K562 (cell line): ENCODE measurements at regions not wholly inside any gene's neighbourhood (a gene's known extent, or its start where the extent isn't known, plus 50 kb on each side); places are given as distances from the start of the nearest gene placed in this dataset.

ENCODE experiments used
- ATAC-seq: fragments of 200-7000 bp; cut with Tn5 transposase; 3 replicates; pipeline ENCODE4 v1.9.1; 2020; ENCODE audit warnings: moderate library complexity
- BruUV-seq: library from RNA; stranded (reverse); fragments of 400-500 nt; replicated peaks from 2 replicates; lab custom pipeline; 2021; lab: Mats Ljungman, UMichigan
- CTCF ChIA-PET: fragments of 300-600 bp; formaldehyde crosslinking; extraction: SDS; loops from one replicate; lab custom pipeline; 2021; ENCODE audit warnings: low intra/inter-chr PET ratio; lab: Yijun Ruan, JAX
- POLR2A ChIA-PET: fragments of 300-600, 350-650 bp; sonication (Branson Sonifier 250); formaldehyde crosslinking; extraction: SDS; loops from one replicate; lab custom pipeline; 2021; ENCODE audit warnings: antibody characterized with exemption, inconsistent platforms; lab: Yijun Ruan, JAX
- DNase-seq, 4 experiments: peaks; one replicate each; pipeline versions ENCODE4 v3.0.0 to v3.0.0-alpha.2; 2011 to 2018; ENCODE audit warnings: low spot score in 3 of 4, mixed read lengths in 3 of 4; ENCODE audit errors: extremely low read depth in 1 of 4
- FAIRE-seq: peaks from 2 replicates; lab custom pipeline; 2011; peaks lifted over from hg19 to GRCh38; lab: Jason Lieb, UNC
- H2AFZ ChIP-seq: 2 replicates; pipeline ENCODE4 v1.6.0; 2011; ENCODE audit warnings: low read depth, low read length, control low read depth, inconsistent platforms
- H3K27ac ChIP-seq: fragments of 200-600 bp; 3 replicates; pipeline ENCODE4 v1.8.0; 2011; ENCODE audit warnings: low read depth, mild to moderate bottlenecking, control low read depth, inconsistent platforms, low read length, moderate library complexity, mixed read lengths; ENCODE audit errors: extremely low read depth
- H3K27me3 ChIP-seq, 2 experiments: fragments of 300-600 bp in 1 of 2; 2 replicates in 1 of 2; 3 replicates in 1 of 2; pipeline versions ENCODE4 v1.6.0 to v1.8.0; 2011; ENCODE audit warnings: inconsistent platforms in 2 of 2, low read length in 2 of 2, mild to moderate bottlenecking in 1 of 2, mixed read lengths in 1 of 2, moderate library complexity in 1 of 2; ENCODE audit not compliant: control insufficient read depth in 2 of 2, insufficient read depth in 2 of 2
- H3K36me3 ChIP-seq: fragments of 300-600 bp; 3 replicates; pipeline ENCODE4 v1.8.0; 2011; ENCODE audit warnings: mild to moderate bottlenecking, low read length, inconsistent platforms; ENCODE audit not compliant: control insufficient read depth, insufficient read depth
- H3K4me1 ChIP-seq, 2 experiments: fragments of 200-600 bp in 1 of 2; replicated peaks in 1 of 2; 2 replicates in 1 of 2; 3 replicates in 1 of 2; pipeline versions ENCODE4 v1.5.1 to v1.8.0; 2011; ENCODE audit warnings: inconsistent platforms in 2 of 2, low read length in 2 of 2, mild to moderate bottlenecking in 1 of 2, mixed read lengths in 1 of 2, moderate library complexity in 1 of 2; ENCODE audit not compliant: control insufficient read depth in 2 of 2, insufficient read depth in 2 of 2
- H3K4me2 ChIP-seq: 2 replicates; pipeline ENCODE4 v1.6.1; 2011; ENCODE audit warnings: low read length, control low read depth, inconsistent platforms, mixed read lengths; ENCODE audit not compliant: insufficient read depth
- H3K4me3 ChIP-seq: fragments of 200-600 bp; sonication (generic), shearing (Covaris generic); 2 replicates; pipeline ENCODE4 v1.5.1; 2016; ENCODE audit warnings: control low read depth, inconsistent platforms
- H3K79me2 ChIP-seq: fragments of 200-600 bp; 3 replicates; pipeline ENCODE4 v1.8.0; 2011; ENCODE audit warnings: low read length, inconsistent platforms; ENCODE audit not compliant: control insufficient read depth, insufficient read depth
- H3K9ac ChIP-seq, 2 experiments: 2 replicates each; pipeline versions ENCODE4 v1.6.0 to v1.6.1; 2011; ENCODE audit warnings: low read depth in 2 of 2, low read length in 2 of 2, control low read depth in 1 of 2, inconsistent platforms in 1 of 2, mild to moderate bottlenecking in 1 of 2, mixed read lengths in 1 of 2; ENCODE audit not compliant: insufficient read depth in 1 of 2
- H3K9me1 ChIP-seq: one replicate; pipeline ENCODE4 v1.6.0; 2011; ENCODE audit warnings: inconsistent platforms, mild to moderate bottlenecking, low read length, moderate library complexity; ENCODE audit not compliant: control insufficient read depth, insufficient read depth
- H3K9me3 ChIP-seq: replicated peaks from 2 replicates; pipeline ENCODE4 v1.5.1; 2011; ENCODE audit warnings: low read depth, low read length, inconsistent platforms; ENCODE audit not compliant: control insufficient read depth, insufficient read depth
- H4K20me1 ChIP-seq: replicated peaks from 2 replicates; pipeline ENCODE4 v1.6.1; 2011; ENCODE audit warnings: low read length, inconsistent platforms, mixed read lengths; ENCODE audit not compliant: control insufficient read depth, insufficient read depth
- ARNT ChIP-seq, 2 experiments: fragments of 450-650 bp; IDR thresholded peaks; 2 replicates each; pipeline ENCODE4 v1.6.1; 2016; ENCODE audit warnings: mild to moderate bottlenecking in 1 of 2
- ESRRB ChIP-seq: fragments of 250-450 bp; sonication (Bioruptor Pico); IDR thresholded peaks from 2 replicates; pipeline ENCODE4 v1.5.0; 2020; ENCODE audit warnings: mild to moderate bottlenecking, moderate library complexity, borderline replicate concordance
- JUND ChIP-seq, 2 experiments: IDR thresholded peaks; 2 replicates in 1 of 2; 3 replicates in 1 of 2; pipeline ENCODE4 v1.6.1; 2011; ENCODE audit warnings: borderline replicate concordance in 2 of 2, low read depth in 2 of 2, low read length in 2 of 2, improper control_type of control experiment in 1 of 2, missing biosample characterization in 1 of 2, missing genetic modification characterization in 1 of 2, missing genetic modification reagents in 1 of 2
- RREB1 ChIP-seq: fragments of 250-450 bp; sonication (Bioruptor Pico); IDR thresholded peaks from 2 replicates; pipeline ENCODE4 v1.4.0; 2020
- TSC22D4 ChIP-seq: fragments of 450-650 bp; IDR thresholded peaks from 2 replicates; pipeline ENCODE4 v1.6.1; 2016; ENCODE audit warnings: missing genetic modification characterization, missing biosample characterization, control low read depth
- ZNF511 ChIP-seq: sonication (generic); formaldehyde crosslinking; IDR thresholded peaks from 2 replicates; pipeline ENCODE4 v1.8.0; 2022; ENCODE audit warnings: mild to moderate bottlenecking, missing genetic modification reagents
- ZNF586 ChIP-seq: fragments of 450-650 bp; formaldehyde crosslinking; conservative IDR thresholded peaks from 2 replicates; pipeline ENCODE4 v1.4.0; 2020; ENCODE audit warnings: mild to moderate bottlenecking, moderate library complexity
- ZNF717 ChIP-seq: fragments of 250-450 bp; sonication (Bioruptor Pico); IDR thresholded peaks from 2 replicates; pipeline ENCODE4 v1.5.0; 2021
- WGBS: fragments of 100-300 bp; shearing (Covaris generic); methylation state at CpG from one replicate; pipeline ENCODE4 v1.1.6; 2016; ENCODE audit warnings: low coverage, mixed read lengths; ENCODE audit not compliant: insufficient coverage; ENCODE audit errors: missing lambda C conversion rate; 5-methylcytosine and 5-hydroxymethylcytosine counted together
- in situ Hi-C: fragments of 300-500 bp; cut with MboI; formaldehyde crosslinking; loops from 4 replicates; pipeline ENCODE4 v1.15.0; 2018; ENCODE audit warnings: inconsistent platforms, mixed read lengths
- intact Hi-C: fragments of 100-400 bp; cut with micrococcal nuclease; formaldehyde crosslinking; loops from 2 replicates; pipeline ENCODE4 v1.14.2; 2022
- TF ChIP-seq, protein P1 (sequence below): fragments of 250-450 bp; sonication (Bioruptor Pico); IDR thresholded peaks from 2 replicates; pipeline ENCODE4 v1.8.0; 2022; ENCODE audit warnings: moderate library complexity, mild to moderate bottlenecking, inconsistent platforms

DNA sequence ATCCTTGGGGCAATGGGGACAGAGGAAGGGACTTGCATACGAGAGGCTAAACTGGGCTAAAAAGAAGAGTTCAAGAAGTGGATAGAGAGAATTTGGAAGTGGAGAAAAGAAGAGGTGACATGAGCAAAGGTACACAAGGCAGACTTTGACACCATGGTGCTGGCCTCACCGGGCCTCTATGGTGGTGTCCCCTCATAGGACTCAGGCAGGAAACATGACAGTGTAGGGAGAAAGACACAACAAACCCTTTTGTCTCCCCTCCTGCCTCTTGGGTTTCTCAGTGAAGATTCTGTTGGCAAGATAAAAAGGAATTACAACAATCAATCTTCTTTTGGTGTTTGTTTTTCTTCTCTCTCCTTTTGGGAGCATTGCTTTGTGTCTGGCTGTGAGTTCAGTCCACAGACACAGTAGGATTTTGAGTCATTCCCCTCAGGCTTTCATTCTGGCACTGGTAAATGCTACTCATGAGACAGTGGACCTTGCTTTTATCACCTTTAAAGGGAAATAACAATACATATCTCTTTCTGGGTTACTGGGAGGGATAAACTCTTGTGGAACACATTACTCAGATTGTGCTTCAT is 827.7 kb downstream of the TNS3 start:
- intact Hi-C loops = no loop called here
- no peaks in the 10 kb centered on the region for H3K36me3 ChIP-seq
- no peak overlapping the region for H3K9ac ChIP-seq
- no TSS peak for BruUV-seq
- H3K4me1 ChIP-seq = no peaks in the 10 kb centered on the region
- H3K27ac ChIP-seq = no peak overlapping the region
- POLR2A ChIA-PET = no interaction called here
- in situ Hi-C loops = no loop called here
- TF ChIP-seq ARNT (IDR thresholded peaks at IDR 0.05) (no peak), RREB1 (CRISPR knock-in tag) (no peak), JUND (IDR thresholded peaks at IDR 0.05; ENCODE audit: borderline replicate concordance, low read depth, low read length) (no peak), JUND (tag; IDR thresholded peaks at IDR 0.05; ENCODE audit: borderline replicate concordance, low read depth, low read length) (no peak), ZNF511 (CRISPR knock-in tag) (no peak), ZNF586 (CRISPR knock-in tag) (no peak), ZNF717 (CRISPR knock-in tag) (no peak), ESRRB (CRISPR knock-in tag) (no peak), TSC22D4 (tag) (no peak)
- TF ChIP-seq, protein P1, sequence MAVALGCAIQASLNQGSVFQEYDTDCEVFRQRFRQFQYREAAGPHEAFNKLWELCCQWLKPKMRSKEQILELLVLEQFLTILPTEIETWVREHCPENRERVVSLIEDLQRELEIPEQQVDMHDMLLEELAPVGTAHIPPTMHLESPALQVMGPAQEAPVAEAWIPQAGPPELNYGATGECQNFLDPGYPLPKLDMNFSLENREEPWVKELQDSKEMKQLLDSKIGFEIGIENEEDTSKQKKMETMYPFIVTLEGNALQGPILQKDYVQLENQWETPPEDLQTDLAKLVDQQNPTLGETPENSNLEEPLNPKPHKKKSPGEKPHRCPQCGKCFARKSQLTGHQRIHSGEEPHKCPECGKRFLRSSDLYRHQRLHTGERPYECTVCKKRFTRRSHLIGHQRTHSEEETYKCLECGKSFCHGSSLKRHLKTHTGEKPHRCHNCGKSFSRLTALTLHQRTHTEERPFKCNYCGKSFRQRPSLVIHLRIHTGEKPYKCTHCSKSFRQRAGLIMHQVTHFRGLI (CRISPR knock-in tag) = no peak
- H3K9me3 ChIP-seq = 0 out of 2 replicates have a peak, but pooled peaks cover 3% of the 10 kb centered on the region
- no peaks in the 10 kb centered on the region for H3K9me1 ChIP-seq
- no peaks in the 10 kb centered on the region for H4K20me1 ChIP-seq
- DNase-seq (no peak), FAIRE-seq (no peak), ATAC-seq (no peak)
- no peaks in the 10 kb centered on the region for H3K79me2 ChIP-seq
- CTCF ChIA-PET = no interaction called here
- no peak overlapping the region for H3K4me2 ChIP-seq
- H3K4me3 ChIP-seq = no peak overlapping the region
- no peak overlapping the region for H2AFZ ChIP-seq
- no peaks in the 10 kb centered on the region for H3K27me3 ChIP-seq
- 0% methylated on average over 2 of the region's 2 CpGs for WGBS
